Panc1 (cell line): ENCODE measurements at regions not wholly inside any gene's neighbourhood (a gene's known extent, or its start where the extent isn't known, plus 50 kb on each side); places are given as distances from the start of the nearest gene placed in this dataset.

Experiments used
- ATAC-seq: fragments of 200-7000 bp; cut with Tn5 transposase; 2 replicates; pipeline ENCODE4 v1.9.1; 2020; ENCODE audit warnings: mild to moderate bottlenecking, moderate library complexity
- BruUV-seq: library from RNA; stranded (reverse); fragments of 400-500 nt; replicated peaks from 2 replicates; lab custom pipeline; 2021; lab: Mats Ljungman, UMichigan
- CTCF ChIA-PET: fragments of 300-600 bp; sonication (Branson Sonifier 250); formaldehyde crosslinking; loops from one replicate; lab custom pipeline; 2022; ENCODE audit warnings: antibody characterized with exemption; lab: Charles Lee
- POLR2A ChIA-PET: fragments of 300-600 bp; sonication (Branson Sonifier 250); formaldehyde crosslinking; loops from one replicate; lab custom pipeline; 2022; ENCODE audit warnings: antibody characterized with exemption; lab: Charles Lee
- DNase-seq: peaks from one replicate; pipeline ENCODE4 v3.0.0-alpha.2; 2010; ENCODE audit warnings: low read depth, low spot score
- H3K27ac ChIP-seq: 2 replicates; pipeline ENCODE4 v1.5.1; 2011; ENCODE audit warnings: mild to moderate bottlenecking, low read length, inconsistent platforms
- H3K27me3 ChIP-seq: fragments of 200-500 bp; sonication (Bioruptor generic); 2 replicates; pipeline ENCODE4 v1.6.0; 2014; ENCODE audit warnings: low read length, inconsistent platforms; ENCODE audit not compliant: control insufficient read depth, insufficient read depth
- H3K36me3 ChIP-seq: fragments of 200-500 bp; sonication (Bioruptor generic); 2 replicates; pipeline ENCODE4 v1.5.1; 2014; ENCODE audit warnings: inconsistent platforms, mild to moderate bottlenecking, low read length, moderate library complexity; ENCODE audit not compliant: control insufficient read depth, insufficient read depth
- H3K4me1 ChIP-seq: 2 replicates; pipeline ENCODE4 v1.5.1; 2011; ENCODE audit warnings: inconsistent platforms, mild to moderate bottlenecking, low read length, moderate library complexity; ENCODE audit not compliant: control insufficient read depth, insufficient read depth
- H3K4me3 ChIP-seq, 2 experiments: 2 replicates each; pipeline ENCODE4 v1.5.1; 2011 to 2012; ENCODE audit warnings: low read depth in 2 of 2, low read length in 2 of 2, mild to moderate bottlenecking in 2 of 2, inconsistent platforms in 1 of 2, moderate library complexity in 1 of 2
- H3K9me3 ChIP-seq: fragments of 200-500 bp; sonication (Bioruptor generic); 2 replicates; pipeline ENCODE4 v1.5.1; 2014; ENCODE audit warnings: low read depth, mild to moderate bottlenecking, inconsistent platforms, low read length, moderate library complexity; ENCODE audit not compliant: control insufficient read depth, insufficient read depth
- POLR2AphosphoS5 ChIP-seq: IDR thresholded peaks from 2 replicates; pipeline ENCODE4 v1.6.1; 2012; ENCODE audit warnings: mild to moderate bottlenecking, low read depth, low read length, moderate library complexity
- SIN3A ChIP-seq: IDR thresholded peaks from 2 replicates; pipeline ENCODE4 v1.6.1; 2012; ENCODE audit warnings: low read depth, mild to moderate bottlenecking, low read length, moderate library complexity, borderline replicate concordance; ENCODE audit not compliant: insufficient read depth
- TCF7L2 ChIP-seq: IDR thresholded peaks from 2 replicates; pipeline ENCODE4 v1.6.1; 2011; ENCODE audit warnings: mild to moderate bottlenecking, low read depth, low read length, inconsistent platforms
- in situ Hi-C: cut with HindIII; loops from 2 replicates; pipeline ENCODE4 v1.10.0; 2016; ENCODE audit warnings: low sequenced_read_pairs, low pct_unique_long_range_greater_than_20kb
- intact Hi-C: fragments of 100-400 bp; cut with micrococcal nuclease; formaldehyde crosslinking; loops from one replicate; pipeline ENCODE4 v1.10.0; 2022; ENCODE audit not compliant: unreplicated experiment
- TF ChIP-seq, protein P1 (sequence below): fragments of 450-650 bp; IDR thresholded peaks from 2 replicates; pipeline ENCODE4 v1.5.1; 2017; ENCODE audit warnings: mild to moderate bottlenecking
- TF ChIP-seq, protein P2 (sequence below), 2 experiments: IDR thresholded peaks; 2 replicates each; pipeline ENCODE4 v1.6.1; 2011 to 2012; ENCODE audit warnings: low read depth in 2 of 2, control low read depth in 1 of 2, low read length in 1 of 2, mild to moderate bottlenecking in 1 of 2, moderate library complexity in 1 of 2; ENCODE audit not compliant: insufficient read depth in 1 of 2

DNA sequence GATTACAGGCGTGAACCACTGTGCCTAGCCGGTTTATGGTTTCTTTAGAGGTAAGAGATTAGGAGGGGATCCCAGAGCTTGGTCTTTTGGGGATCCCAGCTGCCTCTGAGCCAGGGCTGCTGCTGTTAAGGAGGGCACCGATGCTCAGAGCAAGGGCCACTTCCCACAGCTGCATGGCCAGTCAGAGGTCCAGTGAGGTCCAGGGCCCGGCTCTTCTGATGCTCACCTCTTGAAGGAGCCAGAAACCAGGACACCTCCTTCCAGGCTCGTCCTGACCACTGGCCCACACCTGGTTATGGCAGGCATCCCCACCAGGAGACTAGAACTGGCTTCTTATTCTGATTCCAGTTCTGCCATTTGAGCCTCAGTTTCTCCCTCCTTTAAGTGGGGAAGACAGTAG, 149.0 kb downstream of the TEX29 start:
- ATAC-seq (no peak), DNase-seq (no peak)
- Histone ChIP-seq H3K9me3 (no peaks in the 10 kb centered on the region), H3K36me3 (no peaks in the 10 kb centered on the region), H3K4me3 (no peak overlapping the region), H3K4me1 (no peaks in the 10 kb centered on the region), H3K27me3 (no peaks in the 10 kb centered on the region), H3K27ac (no peak overlapping the region)
- CTCF ChIA-PET: no interaction called here
- intact Hi-C loops (no loop called here), in situ Hi-C loops (no loop called here)
- BruUV-seq: no TSS peak
- TF ChIP-seq, protein P1, sequence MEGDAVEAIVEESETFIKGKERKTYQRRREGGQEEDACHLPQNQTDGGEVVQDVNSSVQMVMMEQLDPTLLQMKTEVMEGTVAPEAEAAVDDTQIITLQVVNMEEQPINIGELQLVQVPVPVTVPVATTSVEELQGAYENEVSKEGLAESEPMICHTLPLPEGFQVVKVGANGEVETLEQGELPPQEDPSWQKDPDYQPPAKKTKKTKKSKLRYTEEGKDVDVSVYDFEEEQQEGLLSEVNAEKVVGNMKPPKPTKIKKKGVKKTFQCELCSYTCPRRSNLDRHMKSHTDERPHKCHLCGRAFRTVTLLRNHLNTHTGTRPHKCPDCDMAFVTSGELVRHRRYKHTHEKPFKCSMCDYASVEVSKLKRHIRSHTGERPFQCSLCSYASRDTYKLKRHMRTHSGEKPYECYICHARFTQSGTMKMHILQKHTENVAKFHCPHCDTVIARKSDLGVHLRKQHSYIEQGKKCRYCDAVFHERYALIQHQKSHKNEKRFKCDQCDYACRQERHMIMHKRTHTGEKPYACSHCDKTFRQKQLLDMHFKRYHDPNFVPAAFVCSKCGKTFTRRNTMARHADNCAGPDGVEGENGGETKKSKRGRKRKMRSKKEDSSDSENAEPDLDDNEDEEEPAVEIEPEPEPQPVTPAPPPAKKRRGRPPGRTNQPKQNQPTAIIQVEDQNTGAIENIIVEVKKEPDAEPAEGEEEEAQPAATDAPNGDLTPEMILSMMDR: no peak
- TF ChIP-seq SIN3A (no peak), TCF7L2 (no peak), POLR2AphosphoS5 (no peak)
- TF ChIP-seq, protein P2, sequence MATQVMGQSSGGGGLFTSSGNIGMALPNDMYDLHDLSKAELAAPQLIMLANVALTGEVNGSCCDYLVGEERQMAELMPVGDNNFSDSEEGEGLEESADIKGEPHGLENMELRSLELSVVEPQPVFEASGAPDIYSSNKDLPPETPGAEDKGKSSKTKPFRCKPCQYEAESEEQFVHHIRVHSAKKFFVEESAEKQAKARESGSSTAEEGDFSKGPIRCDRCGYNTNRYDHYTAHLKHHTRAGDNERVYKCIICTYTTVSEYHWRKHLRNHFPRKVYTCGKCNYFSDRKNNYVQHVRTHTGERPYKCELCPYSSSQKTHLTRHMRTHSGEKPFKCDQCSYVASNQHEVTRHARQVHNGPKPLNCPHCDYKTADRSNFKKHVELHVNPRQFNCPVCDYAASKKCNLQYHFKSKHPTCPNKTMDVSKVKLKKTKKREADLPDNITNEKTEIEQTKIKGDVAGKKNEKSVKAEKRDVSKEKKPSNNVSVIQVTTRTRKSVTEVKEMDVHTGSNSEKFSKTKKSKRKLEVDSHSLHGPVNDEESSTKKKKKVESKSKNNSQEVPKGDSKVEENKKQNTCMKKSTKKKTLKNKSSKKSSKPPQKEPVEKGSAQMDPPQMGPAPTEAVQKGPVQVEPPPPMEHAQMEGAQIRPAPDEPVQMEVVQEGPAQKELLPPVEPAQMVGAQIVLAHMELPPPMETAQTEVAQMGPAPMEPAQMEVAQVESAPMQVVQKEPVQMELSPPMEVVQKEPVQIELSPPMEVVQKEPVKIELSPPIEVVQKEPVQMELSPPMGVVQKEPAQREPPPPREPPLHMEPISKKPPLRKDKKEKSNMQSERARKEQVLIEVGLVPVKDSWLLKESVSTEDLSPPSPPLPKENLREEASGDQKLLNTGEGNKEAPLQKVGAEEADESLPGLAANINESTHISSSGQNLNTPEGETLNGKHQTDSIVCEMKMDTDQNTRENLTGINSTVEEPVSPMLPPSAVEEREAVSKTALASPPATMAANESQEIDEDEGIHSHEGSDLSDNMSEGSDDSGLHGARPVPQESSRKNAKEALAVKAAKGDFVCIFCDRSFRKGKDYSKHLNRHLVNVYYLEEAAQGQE (IDR thresholded peaks at IDR 0.05; ENCODE audit: insufficient read depth in 1 of 2, low read depth in 2 of 2, low read length in 1 of 2): no peak
- POLR2A ChIA-PET: no interaction called here

DNA sequence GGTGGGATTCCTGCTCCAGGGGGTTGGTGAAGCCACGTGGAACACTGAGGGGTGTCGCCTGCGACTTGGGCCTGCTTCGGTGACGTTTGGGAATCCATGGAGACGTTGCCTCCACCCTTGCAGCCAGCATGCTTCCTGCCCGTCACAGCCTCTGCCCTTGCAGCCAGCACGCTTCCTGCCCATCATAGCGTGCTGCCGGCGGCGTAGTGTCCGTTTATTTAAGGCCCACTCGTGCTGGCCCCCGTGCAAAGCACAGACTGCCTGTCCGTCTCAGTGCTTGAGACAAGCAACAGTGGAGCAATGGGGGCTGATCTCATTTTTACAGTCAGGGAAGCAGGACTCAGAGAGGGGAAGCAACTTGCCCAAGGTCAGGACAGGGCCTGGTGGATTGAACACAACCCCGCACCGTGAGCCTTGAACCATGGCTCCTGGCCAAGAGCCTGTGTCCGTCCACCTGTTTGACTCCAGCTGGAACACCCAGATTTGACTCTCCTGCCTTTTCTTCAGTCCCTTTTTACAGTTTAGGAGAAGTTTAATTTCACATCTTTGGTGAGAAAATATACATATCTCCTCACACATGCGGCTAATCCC, 149.6 kb downstream of the TEX29 start:
- BruUV-seq: no TSS peak
- intact Hi-C loops: loop anchor here (5.0 kb wide), 1 partner anchor 972 kb away; no protein-coding TSS in a partner anchor
- DNase-seq (no peak), ATAC-seq (no peak)
- Histone ChIP-seq H3K4me3 (no peak overlapping the region), H3K36me3 (no peaks in the 10 kb centered on the region), H3K4me1 (no peaks in the 10 kb centered on the region), H3K27ac (no peak overlapping the region), H3K27me3 (no peaks in the 10 kb centered on the region), H3K9me3 (no peaks in the 10 kb centered on the region)
- POLR2A ChIA-PET: no interaction called here
- CTCF ChIA-PET: no interaction called here
- TF ChIP-seq POLR2AphosphoS5 (no peak), TCF7L2 (no peak), SIN3A (no peak)
- TF ChIP-seq, protein P1: no peak
- TF ChIP-seq, protein P2 (IDR thresholded peaks at IDR 0.05; ENCODE audit: insufficient read depth in 1 of 2, low read depth in 2 of 2, low read length in 1 of 2): no peak
- in situ Hi-C loops: no loop called here
